Retinal pigment epithelial cell (primary cell): ENCODE measurements at regions not wholly inside any gene's neighbourhood (a gene's known extent, or its start where the extent isn't known, plus 50 kb on each side); places are given as distances from the start of the nearest gene placed in this dataset.

ENCODE experiments used
- DNase-seq: peaks from one replicate; pipeline ENCODE4 v3.0.0-alpha.2; 2010; ENCODE audit warnings: low read depth
- H3K4me3 ChIP-seq: 2 replicates; pipeline ENCODE4 v1.5.1; 2011; ENCODE audit warnings: mild to moderate bottlenecking, low read length, control low read depth, moderate library complexity
- TF ChIP-seq, protein P1 (sequence below): conservative IDR thresholded peaks from 2 replicates; pipeline ENCODE4 v1.5.1; 2011; ENCODE audit warnings: low read depth, low read length, control low read depth, inconsistent platforms

DNA sequence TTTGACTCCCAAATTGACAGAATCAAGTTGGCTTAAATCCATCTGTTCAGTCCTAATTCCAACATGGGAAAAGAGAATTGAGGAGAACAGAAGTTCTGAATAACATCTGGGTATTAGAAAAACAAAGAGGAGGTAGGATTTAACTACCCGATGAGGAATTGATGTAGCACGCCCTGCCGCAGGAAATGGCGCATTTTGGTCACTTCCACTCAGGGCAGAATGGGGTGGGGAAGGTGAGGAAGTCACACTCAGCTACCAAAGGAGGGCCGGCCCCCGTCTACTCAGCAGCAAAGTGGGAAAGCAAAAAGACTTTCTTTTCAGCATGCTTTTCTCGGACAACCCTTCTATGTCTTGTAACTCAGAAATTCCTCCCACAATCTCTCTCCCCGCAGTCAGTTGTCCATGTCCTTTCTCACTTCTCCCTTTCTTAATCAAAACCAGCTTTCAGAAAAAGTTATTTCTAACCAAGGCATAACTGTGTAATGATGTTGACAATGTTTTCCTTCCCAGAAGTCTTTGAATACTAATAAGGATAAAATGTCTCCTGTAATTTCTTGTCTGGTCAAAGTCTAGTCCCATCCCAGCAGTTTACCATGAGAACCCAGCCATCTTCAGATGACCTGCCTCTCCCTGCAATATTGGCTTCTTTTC is 60.5 kb upstream of the SIPA1L2 start:
- no peak for DNase-seq
- TF ChIP-seq, protein P1, sequence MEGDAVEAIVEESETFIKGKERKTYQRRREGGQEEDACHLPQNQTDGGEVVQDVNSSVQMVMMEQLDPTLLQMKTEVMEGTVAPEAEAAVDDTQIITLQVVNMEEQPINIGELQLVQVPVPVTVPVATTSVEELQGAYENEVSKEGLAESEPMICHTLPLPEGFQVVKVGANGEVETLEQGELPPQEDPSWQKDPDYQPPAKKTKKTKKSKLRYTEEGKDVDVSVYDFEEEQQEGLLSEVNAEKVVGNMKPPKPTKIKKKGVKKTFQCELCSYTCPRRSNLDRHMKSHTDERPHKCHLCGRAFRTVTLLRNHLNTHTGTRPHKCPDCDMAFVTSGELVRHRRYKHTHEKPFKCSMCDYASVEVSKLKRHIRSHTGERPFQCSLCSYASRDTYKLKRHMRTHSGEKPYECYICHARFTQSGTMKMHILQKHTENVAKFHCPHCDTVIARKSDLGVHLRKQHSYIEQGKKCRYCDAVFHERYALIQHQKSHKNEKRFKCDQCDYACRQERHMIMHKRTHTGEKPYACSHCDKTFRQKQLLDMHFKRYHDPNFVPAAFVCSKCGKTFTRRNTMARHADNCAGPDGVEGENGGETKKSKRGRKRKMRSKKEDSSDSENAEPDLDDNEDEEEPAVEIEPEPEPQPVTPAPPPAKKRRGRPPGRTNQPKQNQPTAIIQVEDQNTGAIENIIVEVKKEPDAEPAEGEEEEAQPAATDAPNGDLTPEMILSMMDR: no peak
- H3K4me3 ChIP-seq: no peak overlapping the region

DNA sequence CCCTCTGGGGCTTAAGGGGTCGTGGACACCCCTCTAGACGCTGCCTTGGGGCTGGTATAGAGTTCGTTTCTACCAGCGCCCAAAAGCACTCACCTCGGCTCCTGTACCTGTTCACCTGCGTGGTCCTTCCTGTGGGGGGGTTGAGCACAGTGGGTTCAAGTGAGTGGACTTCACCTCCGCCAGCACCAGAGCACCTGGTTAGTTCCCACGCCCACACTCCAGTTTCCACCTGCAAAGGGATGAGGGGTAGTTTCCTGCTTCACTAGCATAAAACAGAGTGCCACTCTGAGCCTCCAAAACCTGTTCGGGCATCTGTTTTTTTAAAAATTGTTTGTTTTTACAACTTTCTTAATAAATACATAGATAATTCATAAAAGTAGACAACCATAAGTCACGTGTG is 64.5 kb upstream of the SIPA1L2 start:
- TF ChIP-seq, protein P1: no peak
- DNase-seq: no peak
- no peak overlapping the region for H3K4me3 ChIP-seq

DNA sequence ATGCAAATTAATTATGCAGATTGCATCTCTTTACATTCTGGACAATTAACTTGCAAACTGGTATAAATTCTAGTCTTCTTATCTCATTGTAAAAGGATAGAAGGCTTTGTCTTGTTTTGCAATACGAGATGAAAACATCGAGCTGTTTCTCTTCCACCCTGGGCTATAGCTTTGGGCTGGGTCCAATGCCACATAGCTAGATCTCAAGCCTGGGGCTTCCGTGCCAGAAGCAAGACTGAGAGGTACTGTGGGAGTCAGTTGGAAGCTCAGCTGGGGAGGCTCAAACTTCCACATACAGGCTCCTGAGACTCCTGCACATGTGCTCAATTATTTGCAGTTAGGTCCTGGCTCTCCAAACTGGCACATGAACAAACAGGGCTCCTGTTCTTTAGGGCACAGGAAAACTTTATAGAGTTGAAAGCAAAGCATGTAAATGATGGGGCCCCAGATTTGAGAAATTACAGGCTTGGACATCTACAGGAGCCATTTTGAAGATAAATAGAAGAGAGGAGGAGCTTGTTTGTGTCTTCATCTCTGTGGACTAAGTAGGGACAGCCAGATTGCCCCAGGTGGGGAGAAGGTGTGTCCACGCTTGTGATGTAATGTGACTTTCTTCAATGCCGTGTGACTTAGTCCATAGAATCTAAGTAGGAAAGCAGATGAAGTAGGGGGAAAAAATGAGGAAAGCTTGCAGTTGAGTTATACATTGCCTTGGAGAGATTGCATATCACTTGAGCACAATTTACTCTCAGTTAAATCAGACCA is 65.9 kb upstream of the SIPA1L2 start:
- H3K4me3 ChIP-seq: no peak overlapping the region
- TF ChIP-seq, protein P1: no peak
- no peak for DNase-seq

DNA sequence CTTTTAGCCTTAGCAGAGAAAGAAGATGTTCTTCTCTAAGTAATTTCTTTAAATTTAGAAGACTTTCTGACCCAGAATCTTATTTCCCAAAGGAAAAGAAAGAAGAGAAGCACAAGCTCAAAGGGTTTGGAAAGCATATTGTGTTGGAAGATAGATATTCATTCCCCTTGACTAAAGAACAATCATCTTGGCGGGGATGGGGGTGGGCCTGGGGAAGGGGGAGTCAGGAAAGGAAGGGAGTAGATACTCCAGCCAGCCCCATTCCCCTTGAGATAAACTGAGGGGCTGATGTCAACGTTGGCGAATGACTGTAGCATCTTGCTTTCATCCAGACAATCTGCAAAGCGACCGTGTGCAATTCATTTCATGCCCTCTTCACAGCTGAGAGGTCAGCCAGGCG is 66.5 kb upstream of the SIPA1L2 start:
- no peak overlapping the region for H3K4me3 ChIP-seq
- no peak for DNase-seq
- TF ChIP-seq, protein P1: no peak

DNA sequence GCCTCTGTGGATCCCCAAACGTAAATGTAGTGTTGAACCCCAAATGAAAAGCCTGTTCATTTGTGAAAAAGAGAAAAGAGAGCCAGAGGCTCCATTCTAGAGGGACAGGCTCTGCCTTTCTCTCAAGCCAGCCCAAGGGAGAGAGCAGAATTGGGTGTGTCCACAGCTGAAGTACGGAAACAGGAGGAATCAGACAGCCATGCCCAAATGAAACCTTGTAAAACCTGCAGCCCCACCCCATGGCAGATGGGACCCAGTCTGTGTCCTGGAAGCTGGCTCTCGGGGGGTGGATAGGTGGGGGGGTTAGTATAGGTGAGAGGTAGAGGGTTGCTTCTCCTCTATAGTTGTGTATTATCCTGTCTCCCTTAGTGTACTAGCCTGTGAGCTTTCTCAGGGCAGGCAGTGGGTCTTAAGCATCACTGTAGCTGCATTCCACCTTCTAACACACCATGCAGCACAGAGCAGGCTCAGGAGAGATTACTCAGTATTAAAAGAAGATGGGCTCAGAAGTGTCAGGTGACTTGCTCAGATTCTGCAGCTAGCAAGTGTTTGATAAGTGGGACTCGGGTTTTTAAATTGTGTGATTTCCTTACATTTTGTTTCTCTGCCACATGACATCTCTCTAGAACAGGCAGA is 67.4 kb upstream of the SIPA1L2 start:
- DNase-seq: no peak
- H3K4me3 ChIP-seq: no peak overlapping the region
- TF ChIP-seq, protein P1: no peak

DNA sequence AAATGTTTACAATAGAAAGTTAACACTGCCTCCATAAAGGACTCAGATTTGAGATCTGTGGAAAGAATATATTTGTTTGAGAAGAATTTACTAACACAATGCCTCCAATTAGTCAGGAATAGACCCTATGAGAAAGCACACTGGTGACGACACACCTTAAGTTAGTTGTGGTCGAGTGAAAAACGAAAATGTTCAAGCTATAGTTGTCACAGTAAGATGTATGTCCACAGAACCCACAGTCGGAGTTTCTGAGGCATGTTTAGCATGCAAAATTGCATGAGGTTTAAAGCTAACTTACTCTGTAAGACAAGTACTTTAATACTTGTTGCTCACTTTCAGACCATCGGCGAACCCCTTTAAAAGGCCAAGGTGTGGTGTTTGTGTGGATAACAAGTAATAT is 69.9 kb upstream of the SIPA1L2 start:
- no peak for DNase-seq
- TF ChIP-seq, protein P1: no peak
- H3K4me3 ChIP-seq: no peak overlapping the region
